Cardiac muscle cell (in vitro differentiated cells and primary cell): ENCODE measurements at regions not wholly inside any gene's neighbourhood (a gene's known extent, or its start where the extent isn't known, plus 50 kb on each side); places are given as distances from the start of the nearest gene placed in this dataset.

Source experiments
- DNase-seq, 2 donors: peaks; one replicate each; pipeline versions ENCODE4 v3.0.0 to v3.0.0-alpha.2; 2010 to 2017; ENCODE audit warnings: low read depth in 1 of 2, low spot score in 1 of 2
- H3K27ac ChIP-seq: fragments of 200-600 bp; sonication (generic); 2 replicates; pipeline ENCODE4 v1.5.1; 2016
- H3K27me3 ChIP-seq: fragments of 200-600 bp; sonication (generic); 2 replicates; pipeline ENCODE4 v1.6.0; 2016; ENCODE audit warnings: control low read depth
- H3K36me3 ChIP-seq: fragments of 200-600 bp; sonication (generic); 2 replicates; pipeline ENCODE4 v1.5.1; 2016; ENCODE audit warnings: control low read depth
- H3K4me1 ChIP-seq: fragments of 200-600 bp; sonication (generic); 2 replicates; pipeline ENCODE4 v1.8.1; 2017; ENCODE audit warnings: low read depth, mild to moderate bottlenecking, mixed run types
- H3K4me3 ChIP-seq: fragments of 200-600 bp; sonication (generic); 2 replicates; pipeline ENCODE4 v1.5.1; 2016; ENCODE audit warnings: mild to moderate bottlenecking
- H3K9me3 ChIP-seq: fragments of 200-600 bp; sonication (generic); 2 replicates; pipeline ENCODE4 v1.5.1; 2017; ENCODE audit warnings: low read depth, mild to moderate bottlenecking, control low read depth
- CTCF ChIP-seq: IDR thresholded peaks from 2 replicates; pipeline ENCODE4 v1.5.1; 2012; ENCODE audit warnings: low read depth, mild to moderate bottlenecking, low read length

- Histone ChIP-seq H3K27ac (no peak overlapping the region), H3K9me3 (no peaks in the 10 kb centered on the region), H3K4me3 (no peak overlapping the region), H3K27me3 (no peaks in the 10 kb centered on the region), H3K36me3 (no peaks in the 10 kb centered on the region), H3K4me1 (peaks cover 10% of the 10 kb centered on the region)
- no peak for TF ChIP-seq CTCF
- DNase-seq: no peak
Observed at GRCh38 chr11:43994196-43994595, 51.8 kb downstream of the C11orf96 start.

GRCh38 chr11:43996318-43996717, 51.5 kb upstream of the ACCSL start:
- no peaks in the 10 kb centered on the region for H3K36me3 ChIP-seq

GRCh38 chr11:43997022-43997660, 50.6 kb upstream of the ACCSL start:
- Histone ChIP-seq H3K9me3 (no peaks in the 10 kb centered on the region), H3K27ac (no peak overlapping the region)
- TF ChIP-seq CTCF: no peak

More at GRCh38 chr11:43996318-43996717, 51.5 kb upstream of the ACCSL start:
- no peak overlapping the region for H3K4me3 ChIP-seq
- H3K4me1 ChIP-seq: no peaks in the 10 kb centered on the region
- no peak for TF ChIP-seq CTCF
- H3K9me3 ChIP-seq: no peaks in the 10 kb centered on the region
- no peaks in the 10 kb centered on the region for H3K27me3 ChIP-seq
- H3K27ac ChIP-seq: no peak overlapping the region
- DNase-seq: no peak

More at GRCh38 chr11:43997022-43997660, 50.6 kb upstream of the ACCSL start:
- Histone ChIP-seq H3K36me3 (no peaks in the 10 kb centered on the region), H3K4me3 (no peak overlapping the region), H3K27me3 (no peaks in the 10 kb centered on the region), H3K4me1 (peaks cover 4% of the 10 kb centered on the region)
- DNase-seq: peak in 1 of 2 donors; percentile 22
